ENCODE measurements at regions not wholly inside any gene's neighbourhood (a gene's known extent, or its start where the extent isn't known, plus 50 kb on each side); places are given as distances from the start of the nearest gene placed in this dataset.

GRCh38 chr3:180189310-180189648 lies 152.5 kb upstream of the PEX5L start:
- Histone ChIP-seq H3K9me3 (ENCODE audit: low read length) (no peaks in the 10 kb centered on the region), H3F3A (ENCODE audit: insufficient read depth, low read length, poor library complexity, severe bottlenecking) (no peaks in the 10 kb centered on the region), H3K9ac (ENCODE audit: low read length) (no peak overlapping the region), H3K27ac (ENCODE audit: low read length) (no peak overlapping the region), H3K9me2 (ENCODE audit: insufficient read depth, low read length) (no peaks in the 10 kb centered on the region), H3K36me3 (ENCODE audit: insufficient read depth, low read length) (no peaks in the 10 kb centered on the region), H3K27me3 (ENCODE audit: insufficient read depth, low read depth, low read length) (no peaks in the 10 kb centered on the region), H2AFZ (ENCODE audit: low read depth, low read length) (no peak overlapping the region), H4K20me1 (ENCODE audit: insufficient read depth) (no peaks in the 10 kb centered on the region), H3K4me2 (ENCODE audit: low read length) (no peak overlapping the region), H3K79me2 (replicated peaks; ENCODE audit: insufficient read depth, low read length) (no peaks in the 10 kb centered on the region), H3K4me3 (ENCODE audit: low read length) (no peak overlapping the region)
- TF ChIP-seq EZH2 (IDR thresholded peaks at IDR 0.05; ENCODE audit: borderline replicate concordance, insufficient read depth, low read length, poor library complexity, severe bottlenecking) (no peak), TAF1 (IDR thresholded peaks at IDR 0.05; ENCODE audit: low read depth) (no peak), EP300 (conservative IDR thresholded peaks at IDR 0.05; ENCODE audit: poor library complexity, severe bottlenecking) (no peak), RAD21 (conservative IDR thresholded peaks at IDR 0.05) (no peak), POLR2AphosphoS5 (IDR thresholded peaks at IDR 0.05) (no peak), MXI1 (conservative IDR thresholded peaks at IDR 0.05; ENCODE audit: poor library complexity, severe bottlenecking) (no peak), SMC3 (conservative IDR thresholded peaks at IDR 0.05; ENCODE audit: poor library complexity) (no peak), CTCF (IDR thresholded peaks at IDR 0.05; ENCODE audit: poor library complexity, severe bottlenecking) (no peak), REST (IDR thresholded peaks at IDR 0.05; ENCODE audit: borderline replicate concordance) (no peak)

- Histone ChIP-seq H3K27ac (ENCODE audit: low read length) (no peak overlapping the region), H3K9me3 (ENCODE audit: low read length) (no peaks in the 10 kb centered on the region), H3K36me3 (ENCODE audit: insufficient read depth, low read length) (no peaks in the 10 kb centered on the region), H4K20me1 (ENCODE audit: insufficient read depth) (no peaks in the 10 kb centered on the region), H2AFZ (ENCODE audit: low read depth, low read length) (no peak overlapping the region), H3F3A (ENCODE audit: insufficient read depth, low read length, poor library complexity, severe bottlenecking) (no peaks in the 10 kb centered on the region), H3K4me2 (ENCODE audit: low read length) (no peak overlapping the region), H3K9ac (ENCODE audit: low read length) (no peak overlapping the region), H3K4me3 (ENCODE audit: low read length) (no peak overlapping the region), H3K79me2 (replicated peaks; ENCODE audit: insufficient read depth, low read length) (no peaks in the 10 kb centered on the region), H3K9me2 (ENCODE audit: insufficient read depth, low read length) (no peaks in the 10 kb centered on the region), H3K27me3 (ENCODE audit: insufficient read depth, low read depth, low read length) (no peaks in the 10 kb centered on the region)
- no peak for TF ChIP-seq MXI1 (conservative IDR thresholded peaks at IDR 0.05; ENCODE audit: poor library complexity, severe bottlenecking)
- TF ChIP-seq EP300 (conservative IDR thresholded peaks at IDR 0.05; ENCODE audit: poor library complexity, severe bottlenecking) = no peak
- TF ChIP-seq POLR2AphosphoS5 (IDR thresholded peaks at IDR 0.05) = no peak
- no peak for TF ChIP-seq CTCF (IDR thresholded peaks at IDR 0.05; ENCODE audit: poor library complexity, severe bottlenecking)
- TF ChIP-seq EZH2 (IDR thresholded peaks at IDR 0.05; ENCODE audit: borderline replicate concordance, insufficient read depth, low read length, poor library complexity, severe bottlenecking) = no peak
- no peak for TF ChIP-seq SMC3 (conservative IDR thresholded peaks at IDR 0.05; ENCODE audit: poor library complexity)
Measured at GRCh38 chr3:180196658-180197057, 159.9 kb upstream of the PEX5L start.
